Gastrocnemius medialis (tissue), 4 donors: ENCODE measurements at regions not wholly inside any gene's neighbourhood (a gene's known extent, or its start where the extent isn't known, plus 50 kb on each side); places are given as distances from the start of the nearest gene placed in this dataset.
"Not testable (repeated sequence)": the region's sequence is repeated elsewhere in the genome, so short reads cannot be mapped to it uniquely, and the experiment has no call there.

Source experiments
- POLR2A ChIP-seq, 2 donors: fragments of 450-650 bp; IDR thresholded peaks; one replicate each; pipeline ENCODE4 v1.6.1; 2017; ENCODE audit warnings: antibody characterized with exemption in 2 of 2, mild to moderate bottlenecking in 2 of 2, moderate library complexity in 2 of 2
- TF ChIP-seq, protein P1 (sequence below), 5 experiments: fragments of 450-650 bp in 3 of 5; fragments of 200-600 bp in 2 of 5; sonication (generic) in 2 of 5; IDR thresholded peaks in 4 of 5; conservative IDR thresholded peaks in 1 of 5; 1 replicate in 4 of 5; 2 replicates in 1 of 5; pipeline ENCODE4 v1.5.1; 2016 to 2019; ENCODE audit warnings: antibody characterized with exemption in 5 of 5, mild to moderate bottlenecking in 3 of 5, moderate library complexity in 3 of 5

- TF ChIP-seq, protein P1, sequence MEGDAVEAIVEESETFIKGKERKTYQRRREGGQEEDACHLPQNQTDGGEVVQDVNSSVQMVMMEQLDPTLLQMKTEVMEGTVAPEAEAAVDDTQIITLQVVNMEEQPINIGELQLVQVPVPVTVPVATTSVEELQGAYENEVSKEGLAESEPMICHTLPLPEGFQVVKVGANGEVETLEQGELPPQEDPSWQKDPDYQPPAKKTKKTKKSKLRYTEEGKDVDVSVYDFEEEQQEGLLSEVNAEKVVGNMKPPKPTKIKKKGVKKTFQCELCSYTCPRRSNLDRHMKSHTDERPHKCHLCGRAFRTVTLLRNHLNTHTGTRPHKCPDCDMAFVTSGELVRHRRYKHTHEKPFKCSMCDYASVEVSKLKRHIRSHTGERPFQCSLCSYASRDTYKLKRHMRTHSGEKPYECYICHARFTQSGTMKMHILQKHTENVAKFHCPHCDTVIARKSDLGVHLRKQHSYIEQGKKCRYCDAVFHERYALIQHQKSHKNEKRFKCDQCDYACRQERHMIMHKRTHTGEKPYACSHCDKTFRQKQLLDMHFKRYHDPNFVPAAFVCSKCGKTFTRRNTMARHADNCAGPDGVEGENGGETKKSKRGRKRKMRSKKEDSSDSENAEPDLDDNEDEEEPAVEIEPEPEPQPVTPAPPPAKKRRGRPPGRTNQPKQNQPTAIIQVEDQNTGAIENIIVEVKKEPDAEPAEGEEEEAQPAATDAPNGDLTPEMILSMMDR (IDR thresholded peaks at IDR 0.05 in 4 of 5, conservative IDR thresholded peaks at IDR 0.05 in 1 of 5) = not testable (repeated sequence)
- not testable (repeated sequence) for TF ChIP-seq POLR2A (IDR thresholded peaks at IDR 0.05)
These were observed 99.1 kb upstream of the ARMC3 start for GRCh38 chr10:22828712-22829111.
